ENCODE measurements at regions not wholly inside any gene's neighbourhood (a gene's known extent, or its start where the extent isn't known, plus 50 kb on each side); places are given as distances from the start of the nearest gene placed in this dataset.

GRCh38 chr9:108069991-108070390, 580.4 kb upstream of the KLF4 start:
- H3K36me3 ChIP-seq, result no peaks in the 10 kb centered on the region
- no peak for TF ChIP-seq CTCF (IDR thresholded peaks at IDR 0.05)
- H3K9me3 ChIP-seq, result no peaks in the 10 kb centered on the region
- DNase-seq, result no peak
- H3K27ac ChIP-seq, result no peak overlapping the region
- no peak for ATAC-seq
- no peak overlapping the region for H3K4me3 ChIP-seq
- no peaks in the 10 kb centered on the region for H3K4me1 ChIP-seq
- intact Hi-C loops (cut with DNase I), result no loop called here
- H3K27me3 ChIP-seq (ENCODE audit: low read depth), result no peaks in the 10 kb centered on the region

- DNase-seq (no peak), ATAC-seq (no peak)
- no peak overlapping the region for H3K27ac ChIP-seq
- no peaks in the 10 kb centered on the region for H3K4me1 ChIP-seq
- H3K36me3 ChIP-seq, result no peaks in the 10 kb centered on the region
- H3K9me3 ChIP-seq, result no peaks in the 10 kb centered on the region
- TF ChIP-seq CTCF (IDR thresholded peaks at IDR 0.05), result no peak
- no peaks in the 10 kb centered on the region for H3K27me3 ChIP-seq (ENCODE audit: low read depth)
- intact Hi-C loops (cut with DNase I), result no loop called here
- no peak overlapping the region for H3K4me3 ChIP-seq
Measured at GRCh38 chr9:108062680-108063079, 573.1 kb upstream of the KLF4 start.

- Histone ChIP-seq H3K27me3 (ENCODE audit: low read depth) (no peaks in the 10 kb centered on the region), H3K9me3 (no peaks in the 10 kb centered on the region), H3K4me1 (peaks cover 12% of the 10 kb centered on the region), H3K36me3 (no peaks in the 10 kb centered on the region), H3K4me3 (no peak overlapping the region), H3K27ac (no peak overlapping the region)
- intact Hi-C loops (cut with DNase I), result no loop called here
- no peak for DNase-seq
- no peak for TF ChIP-seq CTCF (IDR thresholded peaks at IDR 0.05)
- ATAC-seq, result no peak
Measured at GRCh38 chr9:108060175-108060574, 570.6 kb upstream of the KLF4 start.

GRCh38 chr9:108058135-108058814, 568.7 kb upstream of the KLF4 start:
- ATAC-seq, result no peak
- Histone ChIP-seq H3K27ac (no peak overlapping the region), H3K4me3 (no peak overlapping the region), H3K9me3 (no peaks in the 10 kb centered on the region), H3K4me1 (peaks cover 23% of the 10 kb centered on the region), H3K27me3 (ENCODE audit: low read depth) (no peaks in the 10 kb centered on the region), H3K36me3 (no peaks in the 10 kb centered on the region)
- intact Hi-C loops (cut with DNase I), result no loop called here
- no peak for DNase-seq
- no peak for TF ChIP-seq CTCF (IDR thresholded peaks at IDR 0.05)

- ATAC-seq (peak; percentile 48 to 77), DNase-seq (no peak)
- no peaks in the 10 kb centered on the region for H3K9me3 ChIP-seq
- TF ChIP-seq CTCF (IDR thresholded peaks at IDR 0.05), result no peak
- peaks cover 27% of the 10 kb centered on the region for H3K4me1 ChIP-seq
- H3K27me3 ChIP-seq (ENCODE audit: low read depth), result no peaks in the 10 kb centered on the region
- H3K36me3 ChIP-seq, result no peaks in the 10 kb centered on the region
- intact Hi-C loops (cut with DNase I), result no loop called here
- H3K4me3 ChIP-seq, result no peak overlapping the region
- no peak overlapping the region for H3K27ac ChIP-seq
Measured at GRCh38 chr9:108057421-108058134, 568.0 kb upstream of the KLF4 start.

All from lower lobe of right lung (tissue), 2 donors.